Colon (tissue), 2 donors: ENCODE measurements at regions not wholly inside any gene's neighbourhood (a gene's known extent, or its start where the extent isn't known, plus 50 kb on each side); places are given as distances from the start of the nearest gene placed in this dataset.
"Not testable (repeated sequence)": the region's sequence is repeated elsewhere in the genome, so short reads cannot be mapped to it uniquely, and the experiment has no call there.

Experiments used
- FAIRE-seq: peaks from 2 replicates; lab custom pipeline; 2012; peaks lifted over from hg19 to GRCh38; lab: Jason Lieb, UNC
- donor health status: control.
- donor health status: control.

DNA sequence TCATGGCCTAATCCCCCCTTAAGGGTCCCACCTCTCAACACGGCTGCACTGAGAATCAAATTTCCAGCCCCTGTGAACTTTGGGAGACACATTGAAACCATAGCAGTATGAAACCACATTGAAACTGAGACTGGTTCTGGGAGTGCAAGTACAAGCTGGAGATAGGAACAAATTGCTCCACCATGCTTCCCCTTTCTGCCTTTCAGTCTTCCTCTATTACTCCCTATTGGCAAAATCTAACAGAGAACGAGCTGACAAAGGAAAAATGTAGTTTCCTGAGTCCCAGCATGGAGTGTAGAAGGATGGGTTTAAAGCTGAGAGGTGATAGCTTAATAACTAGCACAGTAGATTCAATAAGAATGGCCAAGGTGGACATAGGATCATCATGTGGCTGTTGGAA is 161.7 kb upstream of the RPL34 start:
- FAIRE-seq = no peak

DNA sequence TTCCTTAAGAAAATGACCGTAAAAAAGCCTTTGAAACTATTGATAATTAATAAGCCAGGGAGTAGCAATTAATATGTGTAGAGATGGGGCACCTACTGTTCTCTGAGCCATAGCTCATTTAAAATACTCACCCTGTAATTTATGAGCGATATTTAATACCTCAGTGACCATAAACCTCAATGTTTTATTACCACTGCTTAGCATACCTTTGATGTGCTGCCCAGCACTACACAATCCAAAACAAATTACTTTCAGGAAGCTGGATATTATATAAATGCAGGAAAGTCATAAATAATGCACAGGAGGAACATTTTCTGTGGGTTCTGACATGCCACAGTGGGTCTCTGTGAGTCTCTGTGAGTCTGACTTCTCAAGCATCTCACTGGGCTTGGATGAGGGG is 166.1 kb upstream of the RPL34 start:
- no peak for FAIRE-seq

DNA sequence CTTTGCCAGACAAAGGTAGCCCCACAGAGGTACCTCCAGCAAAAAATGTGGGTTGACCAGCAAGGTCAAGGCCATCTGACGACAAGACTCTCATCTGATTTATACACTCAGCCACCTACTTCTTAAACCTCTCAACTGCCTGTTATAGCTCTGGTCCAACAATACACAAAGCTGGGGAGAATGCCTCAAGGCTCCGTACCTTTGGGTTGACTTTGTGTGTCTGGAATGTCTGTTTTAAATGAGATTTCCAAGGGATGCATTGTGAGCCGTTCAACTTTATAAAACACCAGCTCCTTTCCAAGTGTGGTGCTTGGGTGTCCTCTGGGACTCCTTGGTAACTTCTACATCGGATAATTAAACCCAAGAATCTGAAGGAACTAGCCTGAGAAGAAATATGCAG is 167.0 kb upstream of the RPL34 start:
- no peak for FAIRE-seq

DNA sequence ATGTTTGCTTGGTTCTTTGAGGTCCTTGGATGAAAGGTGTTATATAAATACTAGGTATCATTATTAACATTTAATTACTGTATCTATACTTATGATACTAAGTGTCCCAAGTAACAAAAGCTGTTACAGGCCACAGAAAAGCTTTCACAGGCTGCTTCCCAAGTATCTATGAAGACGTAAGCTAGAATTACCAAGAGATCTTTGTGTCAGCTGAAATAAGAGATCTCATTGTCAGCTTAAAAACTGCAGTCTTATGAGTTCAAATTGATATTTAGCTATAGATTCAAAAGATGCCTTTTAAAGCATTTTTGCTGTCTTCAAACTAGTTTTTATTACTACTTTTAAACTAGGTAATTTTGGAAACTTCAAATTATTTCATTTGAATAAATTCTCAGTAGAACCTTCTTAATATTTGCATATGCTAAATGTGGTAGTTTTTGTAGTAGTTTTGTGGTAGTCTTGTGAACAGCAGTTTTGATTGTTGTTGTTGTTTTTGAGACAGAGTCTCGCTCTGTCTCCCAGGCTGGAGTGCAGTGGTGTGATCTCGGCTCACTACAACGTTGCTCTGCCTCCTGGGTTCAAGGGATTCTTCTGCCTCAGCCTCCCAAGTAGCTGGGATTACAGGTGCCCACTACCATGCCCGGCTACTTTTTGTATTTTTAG is 170.0 kb upstream of the RPL34 start:
- no peak for FAIRE-seq

DNA sequence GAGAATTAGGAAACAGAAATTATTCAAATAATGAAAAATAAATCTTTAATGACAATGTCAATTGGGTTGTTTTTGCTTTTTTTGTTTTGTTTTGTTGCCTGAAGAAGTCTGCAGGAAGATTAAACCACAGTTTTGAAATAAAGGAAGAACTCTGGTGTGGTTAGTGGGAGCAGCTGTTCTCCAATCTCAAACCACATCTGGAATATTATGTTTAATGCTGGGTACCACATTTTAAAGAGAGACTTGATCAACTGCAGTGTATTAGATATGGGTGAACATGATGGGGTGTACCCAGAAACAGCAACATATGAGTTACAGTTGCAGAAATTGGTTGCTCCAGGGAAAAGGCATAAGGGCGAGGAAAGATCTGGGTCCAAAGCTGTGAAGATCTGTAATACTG is 171.2 kb upstream of the RPL34 start:
- FAIRE-seq = no peak

DNA sequence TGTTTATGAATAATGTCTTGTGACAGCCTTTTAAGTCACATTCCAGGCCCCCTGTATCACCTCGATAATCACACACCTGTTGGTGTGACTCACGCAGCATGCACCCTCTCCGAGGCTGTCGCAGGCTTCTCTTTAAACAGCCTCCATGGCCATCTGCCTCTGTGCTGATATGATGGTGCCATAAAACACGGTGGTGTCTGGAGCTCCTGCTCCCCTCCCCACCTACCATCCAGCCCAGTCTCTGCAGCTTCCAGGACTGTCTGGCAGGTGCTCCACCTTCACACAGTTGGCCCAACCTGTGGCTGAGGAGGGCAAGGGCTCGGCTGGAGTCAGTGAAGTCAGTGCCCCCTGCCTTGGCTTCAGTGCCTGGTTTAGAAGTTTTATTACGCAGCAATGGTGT is 173.8 kb upstream of the RPL34 start:
- FAIRE-seq = no peak

DNA sequence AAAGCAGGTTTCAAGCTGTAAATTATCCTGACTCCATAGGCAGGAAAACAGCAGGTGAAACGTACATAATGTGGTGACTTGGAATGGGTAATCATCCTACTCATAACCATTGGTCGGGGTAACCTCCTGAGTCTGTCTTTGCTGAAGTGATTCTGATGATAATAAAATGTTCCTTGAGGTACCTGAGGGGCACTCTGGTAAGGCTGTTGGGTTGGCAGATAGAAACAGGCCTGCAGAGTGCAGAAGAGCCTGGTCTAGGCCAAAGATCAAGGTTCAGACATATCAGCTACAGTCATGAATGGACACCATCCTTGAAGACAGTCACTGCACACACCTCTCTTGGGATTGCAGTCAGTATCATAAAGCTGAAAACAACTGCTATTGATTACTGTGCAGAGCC is 174.7 kb upstream of the RPL34 start:
- no peak for FAIRE-seq

DNA sequence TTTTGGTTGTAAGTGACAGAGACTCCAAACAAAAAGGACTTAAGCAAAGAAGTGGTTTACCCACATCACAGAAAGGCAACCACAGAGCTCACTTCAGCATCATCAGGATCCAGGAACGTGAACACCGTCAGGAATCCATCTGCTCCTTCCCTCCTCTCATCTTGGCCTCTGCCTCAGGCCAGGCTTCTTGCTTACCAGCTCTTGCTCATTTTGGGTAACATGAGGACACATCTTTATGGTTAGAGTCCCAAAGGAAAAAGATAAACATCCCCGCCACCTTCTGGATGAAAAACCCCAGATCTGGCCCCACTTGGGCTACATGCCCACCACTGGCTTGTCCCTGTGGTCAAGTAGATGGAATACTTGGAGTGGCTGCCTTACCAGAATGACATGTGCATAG is 176.8 kb upstream of the RPL34 start:
- no peak for FAIRE-seq

DNA sequence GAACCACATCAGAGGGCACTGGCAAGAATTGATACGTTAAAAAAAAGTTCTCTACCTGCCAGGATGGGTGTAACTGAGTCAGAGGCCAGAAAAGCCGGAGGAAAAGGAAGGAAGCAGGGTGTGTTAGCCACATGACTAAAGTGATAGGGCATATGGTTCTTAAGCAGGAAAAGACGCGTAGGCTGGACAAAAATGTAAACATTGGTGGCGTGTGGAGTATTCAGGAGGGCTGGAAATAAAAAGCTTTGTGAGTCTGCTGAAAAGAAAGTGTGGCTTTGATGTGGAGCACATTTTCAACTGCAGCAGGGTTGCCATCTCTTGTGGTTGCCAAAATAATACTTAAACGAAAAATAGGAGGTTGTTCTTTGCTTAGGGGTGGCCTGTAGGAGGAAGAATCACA is 186.5 kb upstream of the RPL34 start:
- no peak for FAIRE-seq

DNA sequence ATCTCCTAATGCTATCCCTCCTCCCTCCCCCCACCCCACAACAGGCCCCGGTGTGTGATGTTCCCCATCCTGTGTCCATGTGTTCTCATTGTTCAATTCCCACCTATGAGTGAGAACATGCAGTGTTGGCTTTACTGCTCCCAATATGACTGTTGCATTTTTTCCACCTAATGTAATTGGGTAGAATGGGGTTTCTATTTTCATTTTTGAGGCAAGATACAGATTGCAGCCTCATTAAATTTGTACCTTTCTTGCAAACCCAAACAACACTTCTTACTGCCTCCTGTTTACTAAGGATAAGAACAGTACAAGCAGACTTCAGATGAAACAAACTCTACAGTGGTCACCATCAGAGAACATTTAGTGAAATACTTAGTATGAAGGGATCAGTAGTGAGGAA is 187.0 kb upstream of the RPL34 start:
- not testable (repeated sequence) for FAIRE-seq

DNA sequence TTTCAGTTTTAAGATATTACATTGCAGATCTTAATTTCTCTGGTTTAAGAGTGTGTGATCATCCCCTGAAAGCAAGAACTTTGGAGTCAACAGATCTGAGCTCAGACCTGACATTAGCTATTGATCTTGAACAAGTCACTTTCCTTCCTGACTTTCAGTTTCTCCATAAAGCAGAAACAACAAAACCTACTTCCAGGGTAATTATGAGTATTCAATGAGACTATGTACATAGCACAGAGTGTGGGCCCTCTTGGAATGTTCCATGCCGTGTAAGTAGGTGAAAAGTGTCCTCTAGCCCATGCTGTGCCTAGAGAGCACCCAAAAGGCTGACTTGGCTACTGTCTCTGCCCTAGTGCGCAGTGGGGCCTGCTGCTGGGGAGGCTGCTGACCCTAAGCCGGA is 188.0 kb upstream of the RPL34 start:
- no peak for FAIRE-seq

DNA sequence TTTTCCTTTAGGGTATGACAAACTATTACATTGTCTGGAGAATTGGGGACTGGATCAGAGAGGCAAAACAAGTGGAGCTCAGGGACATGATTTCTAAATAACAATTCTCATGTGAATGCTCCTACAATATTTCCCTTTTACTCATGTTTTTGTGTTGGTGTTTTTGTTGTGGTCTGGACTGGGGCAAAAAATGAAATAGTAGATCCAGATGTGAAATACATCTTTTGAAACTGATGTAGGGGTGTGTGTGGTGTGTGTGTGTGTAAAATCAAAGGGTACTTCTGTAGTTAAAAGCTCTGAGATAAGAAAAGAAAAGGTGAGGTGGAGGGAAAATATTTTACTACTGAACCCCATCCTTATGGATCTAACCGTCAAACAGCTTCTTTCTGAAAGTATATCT is 188.4 kb upstream of the RPL34 start:
- no peak for FAIRE-seq

DNA sequence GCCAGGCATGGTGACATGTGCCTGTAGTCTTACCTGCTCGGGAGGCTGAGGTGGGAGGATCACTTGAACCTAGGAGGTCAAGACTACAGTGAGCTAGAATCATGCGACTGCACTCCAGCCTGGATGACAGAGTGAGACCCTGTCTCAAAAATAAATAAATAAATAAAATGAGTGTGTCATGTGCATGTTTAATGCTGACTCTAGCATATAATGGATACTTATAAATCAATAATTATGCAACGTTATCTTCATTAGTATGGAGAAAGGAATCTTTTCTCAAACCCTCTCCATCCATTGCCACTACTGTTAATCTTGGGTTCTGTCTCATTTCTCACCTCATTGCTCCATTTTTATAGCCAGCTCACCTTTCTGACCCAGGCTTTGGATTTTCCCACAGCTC is 189.5 kb upstream of the RPL34 start:
- no peak for FAIRE-seq

DNA sequence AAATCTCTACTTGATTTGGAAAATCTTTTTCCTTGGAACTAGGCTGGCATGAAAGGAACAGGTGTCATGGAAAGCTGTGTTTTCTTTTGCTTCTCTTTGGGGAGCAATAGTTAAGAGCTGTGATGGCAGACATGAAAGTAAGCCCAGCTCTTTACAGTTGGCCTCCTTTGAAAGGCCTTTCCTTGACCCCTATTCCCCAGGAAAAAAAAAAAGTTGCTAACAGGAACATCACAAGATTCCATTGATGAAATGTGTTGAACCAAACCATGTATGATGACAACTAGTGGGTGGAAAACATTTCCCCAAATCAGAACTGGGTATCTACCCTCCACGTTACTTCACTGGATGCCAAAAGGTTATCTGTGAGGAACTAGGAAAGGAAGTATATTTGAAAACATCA is 190.7 kb upstream of the RPL34 start:
- no peak for FAIRE-seq

DNA sequence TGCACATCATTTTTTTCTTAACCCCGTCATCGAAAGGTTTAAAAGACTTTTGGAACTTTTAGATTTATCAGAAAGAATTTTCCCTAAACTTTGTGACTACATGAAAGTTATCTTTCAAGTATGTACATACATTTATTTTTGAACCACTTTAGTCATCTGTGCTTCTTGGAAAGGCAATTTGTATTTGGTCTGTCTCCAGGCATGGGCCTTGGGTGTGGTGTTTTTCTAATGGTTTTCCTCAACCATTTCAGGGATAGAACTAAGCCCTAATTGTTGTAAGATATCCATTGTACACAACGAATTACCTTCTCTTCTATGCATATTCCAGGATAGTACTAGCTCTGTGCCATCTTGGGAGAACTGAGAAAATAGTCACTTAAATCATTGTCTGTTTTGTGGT is 191.5 kb upstream of the RPL34 start:
- FAIRE-seq = no peak

DNA sequence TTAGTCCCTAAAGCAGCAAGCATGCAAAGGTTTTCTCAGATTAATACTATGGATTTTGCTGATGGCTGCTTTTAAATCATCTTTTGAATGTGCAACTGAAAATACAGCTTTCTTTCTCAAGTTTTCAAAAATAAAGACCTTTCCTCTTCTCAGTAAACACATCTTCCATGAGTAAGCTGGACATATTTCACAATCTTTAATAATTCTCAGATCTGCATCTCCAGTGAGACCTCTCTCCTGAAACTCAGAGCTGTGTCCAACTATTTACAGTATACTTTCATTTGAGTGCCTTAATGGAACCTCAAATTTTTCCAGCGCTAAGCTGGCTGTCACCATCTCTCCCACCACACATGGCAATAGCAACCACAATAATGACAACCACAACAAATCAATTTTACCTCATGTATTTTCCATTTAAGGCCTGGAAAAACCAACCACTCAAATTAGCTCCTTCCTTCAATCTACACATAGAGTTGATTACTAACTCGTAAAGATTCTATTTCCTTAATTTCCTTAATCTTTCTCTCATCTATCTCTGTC is 192.4 kb upstream of the RPL34 start:
- FAIRE-seq = no peak

DNA sequence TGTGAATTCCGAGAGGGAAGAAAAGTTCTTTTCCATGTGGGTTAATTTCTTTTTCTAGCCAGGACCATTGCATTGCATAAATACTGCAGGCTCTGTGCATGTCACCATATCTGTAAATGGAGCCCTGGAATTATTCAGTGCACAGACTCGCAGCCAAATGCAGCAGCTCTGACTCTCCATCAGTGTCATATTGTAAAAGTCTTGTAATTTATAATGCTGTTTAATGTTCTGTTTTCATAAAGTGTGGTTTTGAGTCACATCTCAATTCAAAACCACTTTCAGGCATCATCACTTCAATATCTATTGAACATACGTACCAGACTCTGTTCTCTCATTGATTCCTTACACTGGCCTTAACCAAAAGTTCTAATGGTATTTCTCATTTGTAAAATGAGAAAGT is 193.9 kb upstream of the RPL34 start:
- no peak for FAIRE-seq

DNA sequence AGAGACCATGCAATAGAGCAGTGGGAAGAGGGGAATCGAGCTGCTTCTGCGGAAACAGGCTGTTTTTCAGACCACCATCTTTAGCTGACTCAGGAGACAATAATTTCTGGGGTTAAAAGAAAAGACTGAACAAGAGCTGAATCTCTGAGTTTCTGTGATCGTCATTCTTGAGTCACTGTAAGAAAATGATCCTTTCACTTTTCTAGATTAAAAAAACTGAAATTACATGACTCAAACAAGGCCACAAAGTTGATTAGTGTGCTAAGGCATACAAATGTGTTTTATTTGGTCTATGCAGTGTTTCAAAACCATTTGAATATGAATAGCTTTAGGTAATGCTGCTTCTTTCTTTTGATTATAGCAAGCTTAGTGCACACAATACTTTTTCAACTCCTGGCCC is 194.4 kb upstream of the RPL34 start:
- FAIRE-seq = no peak

DNA sequence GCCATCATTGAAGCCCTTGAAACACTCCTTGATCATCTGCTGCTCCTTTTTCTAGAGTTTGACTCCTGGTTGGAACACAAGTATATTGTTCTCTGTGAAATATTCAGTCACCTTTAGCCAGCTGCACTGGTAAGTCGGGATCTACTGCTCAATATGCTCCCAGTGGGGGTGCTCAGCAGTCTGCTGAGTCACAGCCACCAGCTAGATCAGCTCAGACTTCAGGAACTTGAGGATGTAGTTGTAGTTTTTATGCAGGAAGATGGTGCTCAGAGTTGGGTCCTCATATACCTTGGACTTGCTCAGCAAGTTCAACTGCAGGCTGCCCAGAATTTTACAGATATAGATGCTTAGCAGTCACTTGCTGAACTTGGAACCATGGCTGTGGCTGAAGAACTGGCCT is 202.5 kb upstream of the RPL34 start:
- FAIRE-seq = no peak

DNA sequence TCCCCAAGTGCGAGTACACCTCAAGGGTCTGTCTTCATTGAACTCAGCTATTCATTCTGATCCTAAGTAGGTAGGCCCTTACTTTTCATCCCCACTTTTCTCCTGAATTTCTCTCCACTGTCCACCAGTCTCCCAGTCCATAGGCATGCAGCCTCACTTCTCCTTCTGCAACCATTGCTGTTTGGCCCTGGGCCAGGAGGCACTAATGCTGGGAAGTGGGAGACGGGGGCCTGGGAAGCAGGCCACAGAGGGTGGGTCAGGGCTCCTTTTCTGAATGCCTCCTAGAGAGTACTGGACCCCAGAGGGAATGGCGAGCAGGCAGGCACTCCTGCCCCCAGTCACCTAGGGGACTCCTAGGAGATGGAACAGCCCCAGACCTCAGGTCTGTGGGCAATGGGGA is 203.5 kb upstream of the RPL34 start:
- no peak for FAIRE-seq

DNA sequence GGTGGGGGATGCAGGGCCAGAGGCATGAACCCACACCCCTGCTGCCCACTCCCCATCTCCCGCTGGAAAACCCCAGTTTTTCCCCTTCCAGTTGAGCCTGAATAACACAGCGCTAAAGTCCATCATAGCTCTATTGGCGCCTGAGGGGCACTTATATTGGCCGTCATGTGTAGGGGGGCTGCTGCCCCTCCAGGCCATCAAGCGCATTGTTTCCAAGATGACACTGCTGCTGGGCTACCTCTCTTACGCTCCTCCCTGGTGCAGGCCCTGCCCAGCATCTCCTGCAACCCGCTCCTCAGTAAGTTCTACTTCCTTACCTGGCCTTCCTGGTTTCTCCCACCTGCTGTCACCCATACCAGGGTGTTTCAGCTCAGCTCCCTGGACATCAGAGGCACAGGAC is 205.0 kb upstream of the RPL34 start:
- no peak for FAIRE-seq

DNA sequence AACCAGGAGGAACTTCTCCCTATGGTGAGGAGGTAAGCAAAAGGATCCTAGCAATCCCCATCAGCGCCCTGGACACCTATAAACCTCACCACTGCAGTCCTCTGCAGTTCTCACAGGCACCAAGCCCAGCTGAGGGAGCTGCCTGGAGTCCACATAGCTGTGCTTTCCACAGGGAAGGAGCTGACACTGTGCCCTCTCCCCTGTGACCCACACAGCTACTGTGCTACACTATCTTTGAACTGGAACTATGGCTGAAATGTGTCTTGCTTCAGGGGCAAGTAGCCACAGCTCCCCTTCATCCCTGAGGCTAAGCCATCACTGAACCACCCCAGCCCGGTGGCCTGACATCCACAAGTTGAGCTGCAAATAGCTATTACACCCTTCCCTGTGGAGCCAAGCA is 208.5 kb upstream of the RPL34 start:
- no peak for FAIRE-seq

DNA sequence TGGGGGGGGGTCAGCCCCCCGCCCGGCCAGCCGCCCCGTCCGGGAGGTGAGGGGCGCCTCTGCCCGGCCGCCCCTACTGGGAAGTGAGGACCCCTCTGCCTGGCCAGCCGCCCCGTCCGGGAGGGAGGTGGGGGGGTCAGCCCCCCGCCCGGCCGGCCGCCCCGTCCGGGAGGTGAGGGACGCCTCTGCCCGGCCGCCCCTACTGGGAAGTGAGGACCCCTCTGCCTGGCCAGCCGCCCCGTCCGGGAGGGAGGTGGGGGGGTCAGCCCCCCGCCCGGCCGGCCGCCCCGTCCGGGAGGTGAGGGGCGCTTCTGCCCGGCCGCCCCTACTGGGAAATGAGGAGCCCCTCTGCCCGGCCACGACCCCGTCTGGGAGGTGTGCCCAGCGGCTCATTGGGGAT is 210.7 kb upstream of the RPL34 start:
- not testable (repeated sequence) for FAIRE-seq

DNA sequence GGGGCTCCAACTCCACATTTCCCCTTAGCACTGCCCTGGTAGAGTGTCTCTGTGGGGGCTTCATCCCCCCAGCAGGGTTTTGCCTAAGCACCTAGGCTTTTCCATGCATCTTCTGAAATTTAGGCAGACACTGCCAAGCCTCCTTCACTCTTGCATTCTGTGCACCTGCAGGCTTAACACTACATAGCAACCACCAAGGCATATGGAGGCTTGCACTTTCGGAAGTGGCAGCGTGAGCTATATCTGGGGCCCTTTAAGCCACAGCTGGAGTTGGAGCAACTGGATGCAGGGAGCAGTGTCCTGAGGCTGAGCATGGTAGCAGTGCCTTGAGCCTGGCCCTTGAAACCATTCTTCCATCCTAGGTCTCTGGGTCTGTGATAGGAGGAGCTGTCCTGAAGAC is 214.8 kb upstream of the RPL34 start:
- no peak for FAIRE-seq

DNA sequence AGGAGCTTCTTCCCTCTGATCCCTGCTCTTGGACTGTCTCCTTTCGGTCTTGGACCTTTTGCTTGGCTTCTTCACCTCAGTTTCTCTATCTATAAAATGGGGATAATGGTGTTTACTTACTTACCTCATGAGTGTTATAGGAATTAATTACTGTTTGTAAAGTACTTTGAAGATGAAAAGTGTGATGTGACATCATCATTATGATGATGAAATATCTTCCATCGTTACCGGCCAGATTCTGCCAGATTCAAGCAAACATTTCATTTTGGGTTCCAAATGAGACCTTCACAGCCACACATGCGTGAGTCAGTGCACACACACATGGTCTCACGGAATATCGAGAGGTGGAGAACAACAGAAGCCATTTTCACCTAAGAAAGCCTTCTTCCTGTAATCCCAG is 220.1 kb upstream of the RPL34 start:
- no peak for FAIRE-seq
